ENCODE measurements at regions not wholly inside any gene's neighbourhood (a gene's known extent, or its start where the extent isn't known, plus 50 kb on each side); places are given as distances from the start of the nearest gene placed in this dataset.

GRCh38 chr5:2511126-2511525 is 240.4 kb downstream of the IRX2 start:
- TF ChIP-seq CTCF (IDR thresholded peaks at IDR 0.05; ENCODE audit: poor library complexity, severe bottlenecking) (no peak), EZH2 (IDR thresholded peaks at IDR 0.05; ENCODE audit: borderline replicate concordance, insufficient read depth, low read length, poor library complexity, severe bottlenecking) (no peak)

Data from neural cell (in vitro differentiated cells).